GM12878 (cell line): ENCODE measurements at regions not wholly inside any gene's neighbourhood (a gene's known extent, or its start where the extent isn't known, plus 50 kb on each side); places are given as distances from the start of the nearest gene placed in this dataset.

Experiments used
- CTCF ChIP-seq, 3 experiments: IDR thresholded peaks in 2 of 3; conservative IDR thresholded peaks in 1 of 3; 2 replicates each; pipeline ENCODE4 v1.5.1; 2011; ENCODE audit warnings: low read depth in 3 of 3, low read length in 3 of 3, mild to moderate bottlenecking in 3 of 3, control low read depth in 2 of 3, moderate library complexity in 2 of 3, inconsistent platforms in 1 of 3, mixed read lengths in 1 of 3; ENCODE audit not compliant: control insufficient read depth in 2 of 3, insufficient read depth in 1 of 3; ENCODE audit errors: extremely low read depth in 1 of 3
- KAT2A ChIP-seq: conservative IDR thresholded peaks from 2 replicates; pipeline ENCODE4 v1.6.1; 2011; ENCODE audit warnings: low read depth, low read length; ENCODE audit not compliant: control insufficient read depth
- NFYA ChIP-seq: IDR thresholded peaks from 2 replicates; pipeline ENCODE4 v1.6.1; 2011; ENCODE audit warnings: low read depth, mild to moderate bottlenecking, low read length, improper control_type of control experiment, borderline replicate concordance
- POLR2A ChIP-seq: IDR thresholded peaks from 2 replicates; pipeline ENCODE4 v1.6.1; 2011; ENCODE audit warnings: low read depth, mild to moderate bottlenecking, low read length
- RCOR1 ChIP-seq: conservative IDR thresholded peaks from 2 replicates; pipeline ENCODE4 v1.6.1; 2012; ENCODE audit warnings: low read depth, low read length, improper control_type of control experiment
- SREBF2 ChIP-seq: IDR thresholded peaks from 2 replicates; pipeline ENCODE4 v1.6.1; 2012; ENCODE audit warnings: mild to moderate bottlenecking, low read length
- STAT3 ChIP-seq: IDR thresholded peaks from 2 replicates; pipeline ENCODE4 v1.6.1; 2011; ENCODE audit warnings: low read depth, low read length, improper control_type of control experiment
- TBL1XR1 ChIP-seq: IDR thresholded peaks from 2 replicates; pipeline ENCODE4 v1.6.1; 2012; ENCODE audit warnings: low read depth, low read length, improper control_type of control experiment
- YBX1 ChIP-seq: fragments of 450-650 bp; IDR thresholded peaks from 2 replicates; pipeline ENCODE4 v1.6.1; 2016; ENCODE audit warnings: antibody characterized with exemption
- YY1 ChIP-seq: IDR thresholded peaks from 2 replicates; pipeline ENCODE4 v1.6.1; 2011; ENCODE audit warnings: low read depth, mild to moderate bottlenecking, low read length
- ZNF687 ChIP-seq: fragments of 450-650 bp; IDR thresholded peaks from 2 replicates; pipeline ENCODE4 v1.6.1; 2017; ENCODE audit warnings: mild to moderate bottlenecking, moderate library complexity
- TF ChIP-seq, protein P1 (sequence below): IDR thresholded peaks from 2 replicates; pipeline ENCODE4 v1.6.1; 2011; ENCODE audit warnings: borderline replicate concordance, low read depth, mild to moderate bottlenecking, moderate library complexity, low read length; ENCODE audit not compliant: insufficient read depth, poor library complexity, severe bottlenecking

- TF ChIP-seq CTCF (IDR thresholded peaks at IDR 0.05 in 2 of 3, conservative IDR thresholded peaks at IDR 0.05 in 1 of 3; ENCODE audit: control insufficient read depth in 2 of 3, extremely low read depth in 1 of 3, insufficient read depth in 1 of 3, low read depth in 3 of 3, low read length in 3 of 3), result no peak
- no peak for TF ChIP-seq POLR2A
- no peak for TF ChIP-seq STAT3
- no peak for TF ChIP-seq YY1
- no peak for TF ChIP-seq SREBF2
- no peak for TF ChIP-seq RCOR1
- TF ChIP-seq YBX1, result no peak
- no peak for TF ChIP-seq KAT2A
- TF ChIP-seq ZNF687, result no peak
- no peak for TF ChIP-seq TBL1XR1
- no peak for TF ChIP-seq NFYA
- TF ChIP-seq, protein P1, sequence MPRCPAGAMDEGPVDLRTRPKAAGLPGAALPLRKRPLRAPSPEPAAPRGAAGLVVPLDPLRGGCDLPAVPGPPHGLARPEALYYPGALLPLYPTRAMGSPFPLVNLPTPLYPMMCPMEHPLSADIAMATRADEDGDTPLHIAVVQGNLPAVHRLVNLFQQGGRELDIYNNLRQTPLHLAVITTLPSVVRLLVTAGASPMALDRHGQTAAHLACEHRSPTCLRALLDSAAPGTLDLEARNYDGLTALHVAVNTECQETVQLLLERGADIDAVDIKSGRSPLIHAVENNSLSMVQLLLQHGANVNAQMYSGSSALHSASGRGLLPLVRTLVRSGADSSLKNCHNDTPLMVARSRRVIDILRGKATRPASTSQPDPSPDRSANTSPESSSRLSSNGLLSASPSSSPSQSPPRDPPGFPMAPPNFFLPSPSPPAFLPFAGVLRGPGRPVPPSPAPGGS, result no peak
Observed at GRCh38 chr16:17605784-17606183, 135.0 kb upstream of the XYLT1 start.
